ENCODE measurements at regions not wholly inside any gene's neighbourhood (a gene's known extent, or its start where the extent isn't known, plus 50 kb on each side); places are given as distances from the start of the nearest gene placed in this dataset.

DNA sequence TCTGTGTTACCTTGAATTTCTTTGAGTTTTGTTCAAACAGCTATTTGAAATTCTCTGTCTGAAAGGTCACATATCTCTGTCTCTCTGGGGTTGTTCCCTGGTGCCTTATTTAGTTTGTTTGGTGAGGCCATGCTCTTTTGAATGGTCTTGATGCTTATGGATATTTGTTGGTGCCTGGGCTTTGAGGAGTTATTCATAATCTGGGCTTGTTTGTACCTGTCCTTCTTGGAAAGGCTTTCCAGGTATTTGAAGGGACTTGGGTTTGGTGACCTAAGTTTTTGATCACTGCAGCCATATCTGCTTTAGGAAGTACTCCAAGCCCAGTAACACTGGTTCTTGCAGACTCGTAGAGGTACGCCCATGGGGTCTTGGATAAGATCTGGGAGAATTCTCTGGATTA, 63.3 kb upstream of the MAGI3 start:
- Histone ChIP-seq H3K27ac (ENCODE audit: low read depth, low read length, poor library complexity, severe bottlenecking) (no peak overlapping the region), H3K36me3 (ENCODE audit: insufficient read depth, low read length, poor library complexity, severe bottlenecking) (no peaks in the 10 kb centered on the region), H3K27me3 (replicated peaks; ENCODE audit: insufficient read depth, low read depth, low read length, poor library complexity) (no peaks in the 10 kb centered on the region), H3K4me3 (ENCODE audit: low read depth, low read length, poor library complexity, severe bottlenecking) (no peak overlapping the region), H3K4me1 (ENCODE audit: insufficient read depth, low read length, poor library complexity, severe bottlenecking) (no peaks in the 10 kb centered on the region), H3K9me3 (ENCODE audit: low read depth, low read length, poor library complexity, severe bottlenecking) (no peaks in the 10 kb centered on the region)
- BruUV-seq (replicated peaks): no TSS peak
- ChIA-PET POLR2A (ENCODE audit: low non-redundant PET) (no interaction called here), CTCF (no interaction called here)
- TF ChIP-seq EZH2 (IDR thresholded peaks at IDR 0.05; ENCODE audit: borderline replicate concordance, low read depth, low read length, poor library complexity, severe bottlenecking): no peak
- TF ChIP-seq, protein P1, sequence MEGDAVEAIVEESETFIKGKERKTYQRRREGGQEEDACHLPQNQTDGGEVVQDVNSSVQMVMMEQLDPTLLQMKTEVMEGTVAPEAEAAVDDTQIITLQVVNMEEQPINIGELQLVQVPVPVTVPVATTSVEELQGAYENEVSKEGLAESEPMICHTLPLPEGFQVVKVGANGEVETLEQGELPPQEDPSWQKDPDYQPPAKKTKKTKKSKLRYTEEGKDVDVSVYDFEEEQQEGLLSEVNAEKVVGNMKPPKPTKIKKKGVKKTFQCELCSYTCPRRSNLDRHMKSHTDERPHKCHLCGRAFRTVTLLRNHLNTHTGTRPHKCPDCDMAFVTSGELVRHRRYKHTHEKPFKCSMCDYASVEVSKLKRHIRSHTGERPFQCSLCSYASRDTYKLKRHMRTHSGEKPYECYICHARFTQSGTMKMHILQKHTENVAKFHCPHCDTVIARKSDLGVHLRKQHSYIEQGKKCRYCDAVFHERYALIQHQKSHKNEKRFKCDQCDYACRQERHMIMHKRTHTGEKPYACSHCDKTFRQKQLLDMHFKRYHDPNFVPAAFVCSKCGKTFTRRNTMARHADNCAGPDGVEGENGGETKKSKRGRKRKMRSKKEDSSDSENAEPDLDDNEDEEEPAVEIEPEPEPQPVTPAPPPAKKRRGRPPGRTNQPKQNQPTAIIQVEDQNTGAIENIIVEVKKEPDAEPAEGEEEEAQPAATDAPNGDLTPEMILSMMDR (conservative IDR thresholded peaks at IDR 0.05; ENCODE audit: low read depth, low read length): no peak
- DNase-seq (ENCODE audit: low spot score): no peak
- intact Hi-C loops (cut with micrococcal nuclease; ENCODE audit: unreplicated experiment): loop anchor here (10.0 kb wide), 1 partner anchor 48 kb away; no protein-coding TSS in a partner anchor

DNA sequence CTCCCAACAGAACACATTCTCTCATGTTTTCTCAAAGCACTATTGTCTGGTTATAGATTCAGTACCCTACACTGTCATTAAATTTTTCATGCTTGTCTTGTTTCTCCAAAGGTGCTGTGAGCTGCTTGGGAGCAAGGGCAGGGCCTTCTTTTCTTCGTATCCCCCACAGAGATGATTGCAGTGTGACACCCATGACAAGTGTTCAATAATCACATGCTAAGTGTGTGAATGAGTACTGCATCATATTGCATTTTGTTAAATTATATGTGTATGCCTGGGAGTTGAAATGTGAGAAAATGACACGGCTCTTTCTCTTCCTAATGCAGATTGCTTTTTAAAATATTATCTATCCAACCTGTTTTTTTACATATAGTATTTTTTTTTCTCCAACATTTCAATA, 57.3 kb upstream of the MAGI3 start:
- TF ChIP-seq EZH2 (IDR thresholded peaks at IDR 0.05; ENCODE audit: borderline replicate concordance, low read depth, low read length, poor library complexity, severe bottlenecking): no peak
- TF ChIP-seq, protein P1 (conservative IDR thresholded peaks at IDR 0.05; ENCODE audit: low read depth, low read length): no peak
- no TSS peak for BruUV-seq (replicated peaks)
- ChIA-PET CTCF (no interaction called here), POLR2A (ENCODE audit: low non-redundant PET) (no interaction called here)
- H3K27ac ChIP-seq (ENCODE audit: low read depth, low read length, poor library complexity, severe bottlenecking): no peak overlapping the region
- H3K4me3 ChIP-seq (ENCODE audit: low read depth, low read length, poor library complexity, severe bottlenecking): no peak overlapping the region
- intact Hi-C loops (cut with micrococcal nuclease; ENCODE audit: unreplicated experiment): no loop called here
- H3K27me3 ChIP-seq (replicated peaks; ENCODE audit: insufficient read depth, low read depth, low read length, poor library complexity): no peaks in the 10 kb centered on the region
- DNase-seq (ENCODE audit: low spot score): no peak
- no peaks in the 10 kb centered on the region for H3K36me3 ChIP-seq (ENCODE audit: insufficient read depth, low read length, poor library complexity, severe bottlenecking)
- no peaks in the 10 kb centered on the region for H3K9me3 ChIP-seq (ENCODE audit: low read depth, low read length, poor library complexity, severe bottlenecking)
- no peaks in the 10 kb centered on the region for H3K4me1 ChIP-seq (ENCODE audit: insufficient read depth, low read length, poor library complexity, severe bottlenecking)

DNA sequence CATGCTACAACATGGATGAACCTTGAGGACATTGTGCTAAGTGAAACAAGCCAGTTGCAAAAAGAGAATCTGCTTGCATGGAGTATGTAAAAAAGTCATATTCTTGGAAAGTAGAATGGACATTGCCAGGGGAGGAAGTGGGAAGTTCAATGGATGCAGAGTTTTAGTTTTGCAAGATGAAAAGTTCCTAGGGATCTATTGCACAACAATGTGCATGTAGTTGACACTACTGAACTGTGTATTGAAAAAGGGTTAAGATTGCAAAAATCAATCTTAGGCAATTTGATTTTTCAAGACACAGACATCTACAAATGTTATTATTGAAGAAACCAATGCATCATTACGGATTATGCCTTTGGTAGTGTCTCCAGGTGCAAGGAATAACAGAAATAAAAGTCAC, 50.3 kb upstream of the MAGI3 start:
- intact Hi-C loops (cut with micrococcal nuclease; ENCODE audit: unreplicated experiment): no loop called here
- no peaks in the 10 kb centered on the region for H3K36me3 ChIP-seq (ENCODE audit: insufficient read depth, low read length, poor library complexity, severe bottlenecking)
- CTCF ChIA-PET: no interaction called here
- no peak for TF ChIP-seq EZH2 (IDR thresholded peaks at IDR 0.05; ENCODE audit: borderline replicate concordance, low read depth, low read length, poor library complexity, severe bottlenecking)
- TF ChIP-seq, protein P1 (conservative IDR thresholded peaks at IDR 0.05; ENCODE audit: low read depth, low read length): no peak
- no peak overlapping the region for H3K27ac ChIP-seq (ENCODE audit: low read depth, low read length, poor library complexity, severe bottlenecking)
- POLR2A ChIA-PET (ENCODE audit: low non-redundant PET): no interaction called here
- H3K4me1 ChIP-seq (ENCODE audit: insufficient read depth, low read length, poor library complexity, severe bottlenecking): no peaks in the 10 kb centered on the region
- no peaks in the 10 kb centered on the region for H3K9me3 ChIP-seq (ENCODE audit: low read depth, low read length, poor library complexity, severe bottlenecking)
- no TSS peak for BruUV-seq (replicated peaks)
- no peaks in the 10 kb centered on the region for H3K27me3 ChIP-seq (replicated peaks; ENCODE audit: insufficient read depth, low read depth, low read length, poor library complexity)
- H3K4me3 ChIP-seq (ENCODE audit: low read depth, low read length, poor library complexity, severe bottlenecking): no peak overlapping the region
- no peak for DNase-seq (ENCODE audit: low spot score)
